ENCODE measurements at regions not wholly inside any gene's neighbourhood (a gene's known extent, or its start where the extent isn't known, plus 50 kb on each side); places are given as distances from the start of the nearest gene placed in this dataset.
A peak's percentile ranks its signal among the peaks of the same experiment; 100 is the strongest.

DNA sequence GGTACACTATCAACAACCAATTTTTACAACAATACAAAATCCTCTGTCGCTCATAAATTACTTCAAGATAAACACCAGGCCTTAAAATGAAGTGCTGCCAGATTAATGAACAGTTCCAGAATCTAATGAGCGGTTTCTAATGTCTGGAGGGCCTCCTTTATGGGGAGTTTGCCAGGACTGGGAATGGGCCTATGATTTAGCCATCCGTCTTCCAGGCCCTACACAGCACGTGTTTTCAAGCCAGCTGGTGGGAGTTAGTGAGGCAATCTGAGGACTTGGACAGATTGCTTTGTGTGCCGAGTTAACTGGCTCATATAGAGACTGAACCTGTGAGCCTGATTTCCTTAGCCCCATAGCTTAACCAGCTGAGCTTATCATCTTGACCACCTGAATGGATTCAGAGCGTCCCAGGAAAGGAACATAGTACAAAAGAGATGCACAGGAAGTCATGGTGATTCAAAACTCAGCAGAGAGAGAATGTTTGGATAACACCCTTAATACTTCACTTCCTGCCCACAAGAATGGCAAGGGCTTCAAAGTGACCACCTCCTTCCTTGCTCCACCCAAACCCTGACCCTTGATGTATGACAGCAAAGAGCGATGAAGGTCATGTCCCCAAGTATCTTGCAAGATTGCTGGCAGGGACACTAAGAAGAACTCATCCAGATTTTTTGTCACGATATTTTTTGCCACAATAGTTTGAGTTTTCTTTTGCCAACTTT is 143.5 kb downstream of the SLC30A10 start:
- Mint-ChIP-seq H3K4me3 (no peak overlapping the region), H3K4me1 (peaks cover 24% of the 10 kb centered on the region), H3K36me3 (ENCODE audit: low read depth) (no peaks in the 10 kb centered on the region), H3K27ac (peak overlapping the region; percentile 3), H3K9me3 (peaks cover 3% of the 10 kb centered on the region), H3K27me3 (ENCODE audit: low read depth, poor library complexity) (no peaks in the 10 kb centered on the region)
- no peak for DNase-seq
- TF ChIP-seq, protein P1, sequence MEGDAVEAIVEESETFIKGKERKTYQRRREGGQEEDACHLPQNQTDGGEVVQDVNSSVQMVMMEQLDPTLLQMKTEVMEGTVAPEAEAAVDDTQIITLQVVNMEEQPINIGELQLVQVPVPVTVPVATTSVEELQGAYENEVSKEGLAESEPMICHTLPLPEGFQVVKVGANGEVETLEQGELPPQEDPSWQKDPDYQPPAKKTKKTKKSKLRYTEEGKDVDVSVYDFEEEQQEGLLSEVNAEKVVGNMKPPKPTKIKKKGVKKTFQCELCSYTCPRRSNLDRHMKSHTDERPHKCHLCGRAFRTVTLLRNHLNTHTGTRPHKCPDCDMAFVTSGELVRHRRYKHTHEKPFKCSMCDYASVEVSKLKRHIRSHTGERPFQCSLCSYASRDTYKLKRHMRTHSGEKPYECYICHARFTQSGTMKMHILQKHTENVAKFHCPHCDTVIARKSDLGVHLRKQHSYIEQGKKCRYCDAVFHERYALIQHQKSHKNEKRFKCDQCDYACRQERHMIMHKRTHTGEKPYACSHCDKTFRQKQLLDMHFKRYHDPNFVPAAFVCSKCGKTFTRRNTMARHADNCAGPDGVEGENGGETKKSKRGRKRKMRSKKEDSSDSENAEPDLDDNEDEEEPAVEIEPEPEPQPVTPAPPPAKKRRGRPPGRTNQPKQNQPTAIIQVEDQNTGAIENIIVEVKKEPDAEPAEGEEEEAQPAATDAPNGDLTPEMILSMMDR (IDR thresholded peaks at IDR 0.05) = no peak

DNA sequence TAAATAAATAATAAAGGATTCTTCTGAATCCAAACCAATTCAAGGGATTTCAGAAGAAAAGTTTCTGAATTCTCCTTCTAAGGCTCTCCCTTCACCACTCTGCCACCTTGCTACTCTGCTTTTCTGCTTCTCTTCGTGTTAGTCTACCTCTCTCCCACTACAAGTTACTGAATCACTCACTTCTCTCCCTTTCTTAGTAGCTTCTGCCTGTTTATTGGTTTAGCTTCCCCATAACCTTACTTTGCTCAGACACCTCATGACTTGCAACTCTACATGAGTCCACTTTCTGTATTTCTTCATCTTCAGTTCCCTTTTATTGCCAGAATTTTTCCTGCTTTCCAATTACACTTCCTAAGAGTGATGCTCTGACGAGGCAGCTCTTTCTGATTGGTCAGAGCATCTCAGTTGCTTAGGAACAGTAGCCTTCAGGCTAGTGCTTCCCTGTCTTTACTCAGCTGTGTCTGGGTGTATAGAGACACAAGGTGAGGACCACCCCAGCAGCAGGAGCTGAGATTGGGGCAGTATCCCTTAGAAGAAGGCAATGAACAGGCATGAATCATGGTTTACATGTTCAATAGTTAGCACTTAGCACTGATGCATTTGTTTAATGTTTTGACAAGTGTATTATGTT is 144.6 kb downstream of the SLC30A10 start:
- Mint-ChIP-seq H3K4me1 (peaks cover 24% of the 10 kb centered on the region), H3K27ac (no peak overlapping the region), H3K36me3 (ENCODE audit: low read depth) (no peaks in the 10 kb centered on the region), H3K4me3 (no peak overlapping the region), H3K9me3 (no peaks in the 10 kb centered on the region), H3K27me3 (ENCODE audit: low read depth, poor library complexity) (peaks cover 7% of the 10 kb centered on the region)
- TF ChIP-seq, protein P1 (IDR thresholded peaks at IDR 0.05) = no peak
- DNase-seq = no peak

DNA sequence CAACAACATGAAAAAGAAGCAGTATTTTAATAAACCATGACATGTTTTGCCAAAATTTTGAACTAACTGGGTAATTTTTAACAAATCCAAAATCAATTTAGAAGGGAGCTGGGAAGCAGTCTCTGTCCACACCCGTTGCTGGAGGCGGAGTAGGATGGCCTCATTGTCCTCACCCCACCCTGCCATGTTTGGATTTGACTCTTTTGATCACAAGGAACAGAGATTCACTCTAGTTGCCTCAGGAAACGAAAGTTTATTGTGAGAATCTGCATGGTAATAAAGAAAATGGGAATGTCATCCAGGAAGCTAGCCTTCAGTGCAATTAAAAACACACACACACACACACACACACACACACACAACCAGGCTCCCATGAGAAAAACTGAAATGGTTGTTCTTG is 145.4 kb downstream of the SLC30A10 start:
- Mint-ChIP-seq H3K4me1 (peaks cover 24% of the 10 kb centered on the region), H3K9me3 (no peaks in the 10 kb centered on the region), H3K27ac (no peak overlapping the region), H3K27me3 (ENCODE audit: low read depth, poor library complexity) (peaks cover 7% of the 10 kb centered on the region), H3K4me3 (no peak overlapping the region), H3K36me3 (ENCODE audit: low read depth) (no peaks in the 10 kb centered on the region)
- DNase-seq = no peak
- TF ChIP-seq, protein P1 (IDR thresholded peaks at IDR 0.05) = no peak

DNA sequence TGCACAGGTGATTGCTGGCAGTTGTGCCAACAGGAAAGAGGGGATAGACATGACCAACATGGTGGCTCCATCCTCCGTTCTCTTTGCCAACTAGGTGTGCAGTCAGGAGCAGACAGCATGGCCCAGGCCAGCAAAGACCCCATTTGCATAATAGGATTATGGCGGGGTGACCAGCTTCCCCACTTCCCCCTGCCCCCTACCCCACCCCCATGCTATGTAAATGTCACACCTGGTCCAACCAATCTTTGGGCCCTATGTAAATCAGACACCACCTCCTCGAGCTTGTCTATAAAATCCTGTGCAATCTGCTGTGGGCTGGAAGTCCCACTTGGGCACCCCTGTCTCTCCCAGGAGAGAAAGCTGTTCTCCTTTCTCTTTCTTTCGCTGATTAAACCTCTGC is 146.0 kb downstream of the SLC30A10 start:
- Mint-ChIP-seq H3K36me3 (ENCODE audit: low read depth) (no peaks in the 10 kb centered on the region), H3K9me3 (peaks cover under 1% of the 10 kb centered on the region), H3K27me3 (ENCODE audit: low read depth, poor library complexity) (peaks cover 7% of the 10 kb centered on the region), H3K4me3 (no peak overlapping the region), H3K4me1 (peaks cover 24% of the 10 kb centered on the region), H3K27ac (no peak overlapping the region)
- TF ChIP-seq, protein P1 (IDR thresholded peaks at IDR 0.05) = no peak
- no peak for DNase-seq

DNA sequence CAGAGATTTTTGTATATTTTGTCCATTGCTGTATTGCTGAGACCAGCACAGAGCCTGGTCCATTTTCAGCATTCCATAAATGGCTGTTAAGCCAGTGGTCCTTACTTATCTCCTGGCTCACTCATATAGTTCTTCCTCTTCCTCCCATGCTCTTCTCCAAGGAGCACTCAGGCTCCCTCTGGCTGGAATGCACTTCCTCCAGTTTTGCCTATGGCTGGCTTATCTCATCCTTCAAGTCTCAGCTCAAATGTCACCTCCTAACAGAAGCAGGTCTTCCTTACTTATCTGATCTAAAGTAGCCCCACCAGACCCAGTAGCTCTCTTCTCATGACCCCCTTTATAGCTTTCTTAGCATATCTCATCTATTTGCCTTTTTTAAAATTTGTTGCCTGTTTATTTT is 146.9 kb downstream of the SLC30A10 start:
- H3K4me1 Mint-ChIP-seq = peaks cover 24% of the 10 kb centered on the region
- no peak overlapping the region for H3K4me3 Mint-ChIP-seq
- H3K36me3 Mint-ChIP-seq (ENCODE audit: low read depth) = no peaks in the 10 kb centered on the region
- no peak overlapping the region for H3K27ac Mint-ChIP-seq
- TF ChIP-seq, protein P1 (IDR thresholded peaks at IDR 0.05) = no peak
- peaks cover 6% of the 10 kb centered on the region for H3K9me3 Mint-ChIP-seq
- DNase-seq = no peak
- peaks cover 7% of the 10 kb centered on the region for H3K27me3 Mint-ChIP-seq (ENCODE audit: low read depth, poor library complexity)

All from nephron progenitor cell (in vitro differentiated cells).